ENCODE measurements at regions not wholly inside any gene's neighbourhood (a gene's known extent, or its start where the extent isn't known, plus 50 kb on each side); places are given as distances from the start of the nearest gene placed in this dataset.
"Not testable (repeated sequence)": the region's sequence is repeated elsewhere in the genome, so short reads cannot be mapped to it uniquely, and the experiment has no call there.

DNA sequence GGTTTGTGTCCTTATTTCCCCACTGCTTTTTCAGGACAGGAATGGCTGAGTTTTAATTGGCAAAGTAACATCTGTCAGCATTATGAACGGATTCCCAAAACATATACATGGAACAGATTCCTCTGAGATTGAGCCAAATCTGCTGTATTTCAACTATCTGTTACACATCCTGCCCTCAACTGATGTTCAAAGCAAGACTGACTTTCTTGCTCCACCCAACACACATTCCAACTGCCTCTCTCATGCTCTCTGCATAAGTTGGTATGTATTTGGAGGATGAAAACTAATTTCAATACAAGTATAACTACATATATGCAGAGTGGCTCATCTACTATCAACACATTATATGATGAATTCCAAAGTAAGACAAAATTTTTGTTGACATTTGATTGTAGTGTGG is 342.2 kb downstream of the GATA3 start:
- DNase-seq: no peak

GRCh38 chr10:8398771-8399170 is 344.3 kb downstream of the GATA3 start:
- DNase-seq: no peak

- no peak for DNase-seq
Measured at GRCh38 chr10:8400151-8400550, 345.7 kb downstream of the GATA3 start.

DNA sequence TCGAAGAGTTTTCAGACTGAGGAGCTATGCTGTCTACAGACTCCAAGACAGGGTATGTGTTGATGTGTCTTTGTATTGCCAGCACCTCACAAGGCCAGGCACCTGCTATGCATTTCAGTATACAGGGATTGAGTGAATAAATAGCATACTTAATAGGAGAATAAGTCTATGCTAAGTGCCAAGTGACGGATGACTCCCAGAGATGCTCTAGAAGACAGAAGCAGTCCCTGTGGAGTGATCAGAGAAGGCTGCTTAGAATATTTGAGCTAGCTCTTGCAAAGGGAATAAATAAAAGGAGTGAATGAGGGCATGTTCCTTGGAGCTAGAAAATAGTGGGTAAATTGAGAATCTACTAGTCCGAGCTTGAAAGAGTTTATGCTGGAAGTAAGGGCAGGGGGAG is 346.4 kb downstream of the GATA3 start:
- no peak for DNase-seq

GRCh38 chr10:8401531-8401930 is 347.0 kb downstream of the GATA3 start:
- DNase-seq: no peak

GRCh38 chr10:8402576-8402975 is 348.1 kb downstream of the GATA3 start:
- no peak for DNase-seq

- no peak for DNase-seq
Measured at GRCh38 chr10:8403711-8404371, 349.4 kb downstream of the GATA3 start.

- peak; percentile 6 for DNase-seq
Measured at GRCh38 chr10:8404721-8405120, 350.2 kb downstream of the GATA3 start.

- DNase-seq: no peak
Measured at GRCh38 chr10:8405596-8405995, 351.1 kb downstream of the GATA3 start.

DNA sequence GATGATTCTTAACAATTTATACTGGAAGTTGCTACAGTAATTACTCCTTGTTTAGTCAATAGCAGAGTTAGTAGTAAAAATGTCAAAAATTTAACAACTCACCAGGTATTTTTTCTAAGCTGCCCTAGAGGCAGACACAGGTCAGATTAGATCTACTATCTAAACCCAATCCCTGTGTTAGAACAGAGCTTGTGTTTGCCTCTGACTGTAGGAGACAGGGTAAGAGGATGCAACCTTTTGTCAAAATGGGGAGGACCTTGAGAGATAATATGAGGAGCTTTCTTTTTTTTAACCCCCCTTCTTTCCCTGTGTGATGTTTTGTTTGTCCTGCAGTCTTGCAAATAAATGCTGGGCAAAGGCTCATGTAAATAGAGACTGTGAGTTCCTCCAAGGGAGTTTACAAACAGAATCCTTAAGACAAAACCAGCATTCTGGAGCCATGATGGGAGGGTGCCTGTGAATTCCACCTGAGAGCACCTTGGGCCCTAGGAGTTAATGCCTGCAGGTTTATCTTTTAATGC is 353.1 kb downstream of the GATA3 start:
- DNase-seq: no peak

DNA sequence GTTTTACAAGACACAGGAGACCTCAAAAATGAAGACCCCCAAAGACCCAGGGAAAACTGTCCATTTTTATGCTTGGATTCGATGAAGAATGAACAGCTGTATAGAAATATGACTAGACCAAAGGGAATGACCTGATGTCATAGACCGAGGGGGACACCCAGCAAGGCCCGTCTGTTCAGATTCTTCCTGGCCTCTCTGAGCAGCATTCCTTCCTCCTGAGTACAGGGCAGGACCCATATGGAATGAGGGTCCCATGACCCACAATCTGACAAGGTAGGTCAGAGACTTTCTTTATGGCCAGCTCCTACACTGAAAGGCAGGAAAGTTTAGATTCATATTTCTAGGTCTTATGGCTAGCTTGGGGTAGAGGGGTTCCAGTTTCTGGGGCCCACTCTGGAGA is 356.0 kb downstream of the GATA3 start:
- no peak for DNase-seq

GRCh38 chr10:8412541-8412940 is 358.1 kb downstream of the GATA3 start:
- DNase-seq: no peak

DNA sequence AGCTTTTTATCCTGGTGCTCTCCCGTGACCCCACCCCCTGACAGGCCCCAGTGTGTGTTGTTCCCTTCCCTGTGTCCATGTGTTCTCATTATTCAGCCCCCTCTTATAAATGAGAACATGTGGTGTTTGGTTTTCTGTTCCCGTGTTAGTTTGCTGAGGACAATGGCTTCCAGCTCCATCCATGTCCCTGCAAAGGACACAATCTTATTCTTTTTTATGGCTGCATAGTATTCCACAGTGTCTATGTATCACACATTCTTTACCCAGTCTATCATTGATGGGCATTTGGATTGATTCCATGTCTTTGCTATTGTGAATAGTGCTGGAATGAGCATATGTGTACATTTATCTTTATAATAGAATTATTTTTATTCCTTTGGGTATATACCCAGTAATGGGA is 360.5 kb downstream of the GATA3 start:
- not testable (repeated sequence) for DNase-seq

- no peak for DNase-seq
Measured at GRCh38 chr10:8416192-8416701, 361.8 kb downstream of the GATA3 start.

DNA sequence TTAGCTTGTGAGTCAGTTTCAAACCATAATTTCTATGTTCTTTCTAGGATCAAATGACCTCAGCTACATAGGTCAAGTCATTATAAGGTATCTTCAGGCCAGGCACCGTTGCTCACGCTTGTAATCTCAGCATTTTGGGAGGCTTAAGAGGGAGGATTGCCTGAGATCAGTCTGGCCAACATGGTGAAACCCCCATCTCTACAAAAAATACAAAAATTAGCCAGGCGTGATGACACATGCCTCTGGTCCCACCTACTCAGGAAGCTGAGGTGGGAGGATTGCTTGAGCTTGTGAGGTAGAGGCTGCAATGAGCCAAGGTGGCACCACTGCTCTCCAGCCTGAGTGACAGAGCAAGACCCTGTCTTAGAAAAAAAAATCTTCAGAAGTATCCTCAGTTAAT is 362.3 kb downstream of the GATA3 start:
- no peak for DNase-seq

- DNase-seq: no peak
Measured at GRCh38 chr10:8417631-8418030, 363.1 kb downstream of the GATA3 start.

- no peak for DNase-seq
Measured at GRCh38 chr10:8418631-8419030, 364.1 kb downstream of the GATA3 start.

DNA sequence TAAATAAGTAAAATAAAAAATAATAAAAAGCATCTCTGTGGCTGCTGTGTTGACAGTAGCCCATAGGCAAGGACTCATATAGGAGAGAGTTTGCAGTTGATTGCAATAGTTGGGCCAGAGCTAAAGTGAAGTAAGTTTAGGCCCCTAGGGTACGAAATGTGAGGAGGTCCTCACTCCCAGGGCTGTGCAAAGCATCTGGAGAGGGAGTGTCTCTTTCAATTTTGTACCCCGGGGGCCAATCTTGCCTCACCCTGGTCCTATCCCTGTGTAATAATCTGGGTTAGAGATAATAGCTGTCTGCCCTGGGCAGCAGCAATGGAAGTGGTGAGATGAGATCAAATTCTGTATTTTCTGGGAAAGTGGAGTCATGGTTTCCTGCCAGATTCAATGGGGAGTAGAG is 365.7 kb downstream of the GATA3 start:
- no peak for DNase-seq

- DNase-seq: no peak
Measured at GRCh38 chr10:8424555-8425211, 370.2 kb downstream of the GATA3 start.

GRCh38 chr10:8428654-8429053 is 374.2 kb downstream of the GATA3 start:
- DNase-seq: no peak

GRCh38 chr10:8430321-8430720 is 375.8 kb downstream of the GATA3 start:
- no peak for DNase-seq

GRCh38 chr10:8431511-8431910 is 377.0 kb downstream of the GATA3 start:
- no peak for DNase-seq

- no peak for DNase-seq
Measured at GRCh38 chr10:8435186-8436055, 380.9 kb downstream of the GATA3 start.

DNA sequence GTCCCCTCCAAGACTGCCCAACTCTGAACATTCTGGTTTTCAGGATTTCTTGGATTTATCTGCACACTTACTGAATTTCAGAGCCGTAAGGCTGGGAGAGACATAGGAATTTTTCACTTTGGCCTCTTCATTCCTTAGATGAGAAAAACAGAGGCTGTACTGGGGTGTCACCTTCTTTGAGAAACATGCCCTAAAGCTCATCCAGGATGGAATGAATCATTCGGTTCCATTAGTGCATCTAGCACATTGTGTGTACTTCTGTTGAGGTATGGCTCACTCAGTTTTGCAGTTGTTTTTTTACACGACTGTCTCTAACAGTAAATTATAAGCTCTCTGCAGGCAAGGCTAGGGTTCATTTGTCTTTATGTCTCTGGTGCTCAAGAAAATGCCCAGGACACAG is 383.4 kb downstream of the GATA3 start:
- DNase-seq: no peak
